GM23248 (cell line): ENCODE measurements at regions not wholly inside any gene's neighbourhood (a gene's known extent, or its start where the extent isn't known, plus 50 kb on each side); places are given as distances from the start of the nearest gene placed in this dataset.

Experiments used
- DNase-seq: peaks from one replicate; pipeline ENCODE4 v3.0.0-alpha.2; 2015
- H2AFZ ChIP-seq: fragments of 200-600 bp; sonication (generic); 2 replicates; pipeline ENCODE4 v1.6.1; 2016; ENCODE audit warnings: antibody characterized with exemption
- H3F3A ChIP-seq: fragments of 200-600 bp; sonication (generic); 2 replicates; pipeline ENCODE4 v1.6.1; 2016; ENCODE audit warnings: mild to moderate bottlenecking, antibody characterized with exemption, mixed run types; ENCODE audit not compliant: insufficient read depth
- H3K27ac ChIP-seq: fragments of 200-600 bp; sonication (generic); 2 replicates; pipeline ENCODE4 v1.5.1; 2016; ENCODE audit warnings: mild to moderate bottlenecking
- H3K27me3 ChIP-seq: fragments of 200-600 bp; sonication (generic); replicated peaks from 2 replicates; pipeline ENCODE4 v1.6.1; 2016; ENCODE audit warnings: mild to moderate bottlenecking; ENCODE audit not compliant: insufficient read depth
- H3K36me3 ChIP-seq: fragments of 200-600 bp; sonication (generic); 2 replicates; pipeline ENCODE4 v1.6.1; 2016; ENCODE audit warnings: low read depth, mild to moderate bottlenecking
- H3K4me1 ChIP-seq: fragments of 200-600 bp; sonication (generic); 2 replicates; pipeline ENCODE4 v1.6.1; 2016; ENCODE audit warnings: mild to moderate bottlenecking; ENCODE audit not compliant: insufficient read depth
- H3K4me2 ChIP-seq: fragments of 200-600 bp; sonication (generic); one replicate; pipeline ENCODE4 v1.6.1; 2016; ENCODE audit warnings: mild to moderate bottlenecking; ENCODE audit not compliant: unreplicated experiment
- H3K4me3 ChIP-seq: fragments of 200-600 bp; sonication (generic); 2 replicates; pipeline ENCODE4 v1.5.1; 2016; ENCODE audit warnings: mild to moderate bottlenecking
- H3K79me2 ChIP-seq: fragments of 200-600 bp; sonication (generic); 2 replicates; pipeline ENCODE4 v1.6.1; 2016; ENCODE audit warnings: mild to moderate bottlenecking; ENCODE audit not compliant: insufficient read depth
- H3K9ac ChIP-seq: fragments of 200-600 bp; sonication (generic); 2 replicates; pipeline ENCODE4 v1.6.1; 2016; ENCODE audit warnings: mild to moderate bottlenecking
- H3K9me2 ChIP-seq: fragments of 200-600 bp; sonication (generic); 2 replicates; pipeline ENCODE4 v1.6.1; 2016; ENCODE audit warnings: mixed run types, mild to moderate bottlenecking, moderate library complexity; ENCODE audit not compliant: insufficient read depth
- H3K9me3 ChIP-seq: fragments of 200-600 bp; sonication (generic); one replicate; pipeline ENCODE4 v1.6.1; 2017; ENCODE audit warnings: low read depth
- H4K20me1 ChIP-seq: fragments of 200-600 bp; sonication (generic); 2 replicates; pipeline ENCODE4 v1.6.0; 2016; ENCODE audit not compliant: insufficient read depth
- EZH2 ChIP-seq: fragments of 200-600 bp; sonication (generic); IDR thresholded peaks from 2 replicates; pipeline ENCODE4 v1.6.1; 2018; ENCODE audit warnings: antibody characterized with exemption, mild to moderate bottlenecking; ENCODE audit not compliant: insufficient read depth, poor library complexity, severe bottlenecking
- EZH2phosphoT487 ChIP-seq: fragments of 200-600 bp; sonication (generic); IDR thresholded peaks from 2 replicates; pipeline ENCODE4 v1.6.1; 2018; ENCODE audit warnings: antibody characterized with exemption, moderate library complexity, mild to moderate bottlenecking, low read depth; ENCODE audit not compliant: insufficient read depth
- WGBS, 2 experiments: methylation state at CpG; one replicate each; pipeline ENCODE4 v1.1.6; 2015 to 2017; ENCODE audit warnings: low lambda C conversion rate in 2 of 2, low coverage in 1 of 2; ENCODE audit errors: missing lambda C conversion rate in 2 of 2; 5-methylcytosine and 5-hydroxymethylcytosine counted together
- in situ Hi-C: fragments of 300-500 bp; cut with MboI; formaldehyde crosslinking; loops from 2 replicates; pipeline ENCODE4 v1.15.0; 2020

DNA sequence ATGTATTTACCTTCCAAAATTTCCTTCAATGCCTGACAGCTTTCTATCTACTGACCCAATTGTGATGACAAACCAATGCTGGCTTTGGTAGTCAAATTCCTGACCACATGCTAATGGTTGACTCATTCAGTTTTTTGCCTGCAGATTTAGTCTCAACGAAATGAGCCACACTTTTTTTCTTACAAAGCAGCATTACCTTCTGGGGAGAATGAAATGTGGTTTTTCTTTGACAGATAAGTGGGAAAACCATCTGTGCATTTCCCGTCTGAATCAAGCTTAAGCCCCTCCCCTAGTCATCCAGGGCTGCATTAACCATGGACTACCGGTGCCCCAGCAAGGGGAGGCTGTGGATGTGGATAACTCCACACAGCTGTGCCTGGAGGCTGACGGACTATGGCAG, 99.6 kb upstream of the TAF11L2 start:
- Histone ChIP-seq H3K27ac (0 out of 2 replicates have a peak overlapping the region, but pooled peaks have one; percentile 20), H2AFZ (no peak overlapping the region), H3K9ac (no peak overlapping the region), H3K9me2 (no peaks in the 10 kb centered on the region), H3K27me3 (peaks cover 9% of the 10 kb centered on the region; the same call in 1 of the 2 replicates), H3K4me1 (peaks cover 14% of the 10 kb centered on the region), H3K4me3 (peak overlapping the region; percentile 34), H3K36me3 (no peaks in the 10 kb centered on the region), H3F3A (peaks cover 19% of the 10 kb centered on the region), H3K4me2 (peak overlapping the region; percentile 52), H3K79me2 (no peaks in the 10 kb centered on the region), H4K20me1 (no peaks in the 10 kb centered on the region), H3K9me3 (no peaks in the 10 kb centered on the region)
- no peak for TF ChIP-seq EZH2phosphoT487
- TF ChIP-seq EZH2: no peak
- in situ Hi-C loops: no loop called here
- WGBS, 2 experiments: 0 to 8% methylated on average over 4 of the region's 4 CpGs
- peak; percentile 90 for DNase-seq

DNA sequence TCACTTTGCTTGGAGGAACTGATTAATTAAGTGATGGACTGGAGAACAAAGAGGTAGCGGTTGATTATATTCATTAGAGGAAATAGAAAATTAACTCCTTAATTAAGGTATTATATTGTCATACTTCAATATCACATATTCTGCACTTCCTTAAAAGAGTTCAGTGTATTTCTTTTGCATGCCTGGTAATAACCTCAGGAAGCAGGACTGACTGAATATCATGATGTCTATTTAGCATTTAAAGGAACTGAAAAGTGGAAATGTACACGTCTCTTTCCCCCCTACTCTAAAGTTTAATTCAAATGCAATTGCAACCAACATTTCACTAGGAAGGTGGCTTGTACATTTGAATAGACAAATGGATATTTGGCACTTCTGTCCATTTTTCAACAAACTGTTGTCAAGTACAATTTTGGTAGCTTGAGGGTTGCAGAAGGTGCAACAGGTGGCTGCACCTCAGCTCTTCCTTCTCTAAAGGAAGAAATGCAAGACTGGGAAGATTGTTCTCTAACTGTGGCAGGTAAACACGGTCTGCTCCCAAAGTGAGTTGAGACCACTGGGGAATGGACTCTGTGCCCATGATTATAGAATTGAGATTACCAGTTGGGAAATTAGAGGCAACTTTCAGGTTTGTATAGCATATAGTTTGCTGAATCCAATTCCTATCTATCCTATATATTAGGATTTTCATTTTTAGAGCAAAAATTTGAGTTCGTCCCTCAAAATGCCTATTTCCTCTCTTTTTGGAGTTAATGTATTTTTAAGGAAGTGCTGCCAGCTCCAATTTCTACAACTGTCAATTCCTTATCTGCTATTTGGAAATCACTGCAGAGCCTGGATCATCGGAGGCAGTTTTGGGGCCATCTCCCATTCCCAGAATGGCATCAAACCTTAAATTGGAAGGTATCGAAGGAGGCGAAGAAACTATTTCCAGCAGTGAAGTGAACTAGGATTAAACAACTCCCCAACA, 98.9 kb upstream of the TAF11L2 start:
- TF ChIP-seq EZH2phosphoT487 (no peak), EZH2 (no peak)
- no peaks in the 10 kb centered on the region for H3K9me3 ChIP-seq
- H3K9me2 ChIP-seq: no peaks in the 10 kb centered on the region
- no peaks in the 10 kb centered on the region for H3K36me3 ChIP-seq
- H3K4me1 ChIP-seq: peaks cover 14% of the 10 kb centered on the region
- H3F3A ChIP-seq: peaks cover 19% of the 10 kb centered on the region
- H3K4me2 ChIP-seq: peak overlapping the region; percentile 52
- DNase-seq: no peak
- H3K9ac ChIP-seq: no peak overlapping the region
- H3K79me2 ChIP-seq: no peaks in the 10 kb centered on the region
- peaks cover 13% of the 10 kb centered on the region; the same call in 1 of the 2 replicates for H3K27me3 ChIP-seq
- WGBS, 2 experiments: 84% methylated on average over 7 of the region's 7 CpGs
- peak overlapping the region; percentile 34 for H3K4me3 ChIP-seq
- H2AFZ ChIP-seq: no peak overlapping the region
- in situ Hi-C loops: no loop called here
- 0 out of 2 replicates have a peak overlapping the region, but pooled peaks have one; percentile 20 for H3K27ac ChIP-seq
- H4K20me1 ChIP-seq: no peaks in the 10 kb centered on the region

DNA sequence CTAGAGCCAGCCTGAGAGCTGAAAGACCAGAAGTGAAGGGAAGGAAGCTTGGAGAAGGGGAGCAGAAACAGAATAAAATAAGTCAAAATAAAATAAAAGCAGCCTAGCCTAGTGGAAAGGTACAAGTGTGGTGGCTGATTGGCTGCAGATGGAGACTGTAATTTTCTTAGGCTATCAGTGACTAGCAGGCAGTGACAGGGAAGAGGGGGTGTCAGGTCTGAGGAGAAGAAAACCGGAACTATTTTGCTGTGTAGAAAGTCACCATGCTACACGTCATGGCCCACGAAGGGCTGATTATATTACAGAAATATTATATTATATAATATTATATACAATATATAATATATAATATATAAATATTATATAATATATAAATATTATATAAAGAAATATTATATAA, 98.1 kb upstream of the TAF11L2 start:
- H3F3A ChIP-seq: peaks cover 19% of the 10 kb centered on the region
- H3K9me3 ChIP-seq: no peaks in the 10 kb centered on the region
- no peaks in the 10 kb centered on the region for H3K79me2 ChIP-seq
- H4K20me1 ChIP-seq: no peaks in the 10 kb centered on the region
- no peak overlapping the region for H3K9ac ChIP-seq
- TF ChIP-seq EZH2phosphoT487 (no peak), EZH2 (no peak)
- H3K27me3 ChIP-seq: peaks cover 16% of the 10 kb centered on the region; the same call in 1 of the 2 replicates
- WGBS, 2 experiments: 98 to 100% methylated on average over 3 of the region's 3 CpGs
- no peaks in the 10 kb centered on the region for H3K9me2 ChIP-seq
- H3K4me2 ChIP-seq: no peak overlapping the region
- no peak overlapping the region for H2AFZ ChIP-seq
- H3K27ac ChIP-seq: no peak overlapping the region
- H3K4me1 ChIP-seq: peaks cover 14% of the 10 kb centered on the region
- H3K4me3 ChIP-seq: no peak overlapping the region
- no peak for DNase-seq
- in situ Hi-C loops: no loop called here
- H3K36me3 ChIP-seq: no peaks in the 10 kb centered on the region

DNA sequence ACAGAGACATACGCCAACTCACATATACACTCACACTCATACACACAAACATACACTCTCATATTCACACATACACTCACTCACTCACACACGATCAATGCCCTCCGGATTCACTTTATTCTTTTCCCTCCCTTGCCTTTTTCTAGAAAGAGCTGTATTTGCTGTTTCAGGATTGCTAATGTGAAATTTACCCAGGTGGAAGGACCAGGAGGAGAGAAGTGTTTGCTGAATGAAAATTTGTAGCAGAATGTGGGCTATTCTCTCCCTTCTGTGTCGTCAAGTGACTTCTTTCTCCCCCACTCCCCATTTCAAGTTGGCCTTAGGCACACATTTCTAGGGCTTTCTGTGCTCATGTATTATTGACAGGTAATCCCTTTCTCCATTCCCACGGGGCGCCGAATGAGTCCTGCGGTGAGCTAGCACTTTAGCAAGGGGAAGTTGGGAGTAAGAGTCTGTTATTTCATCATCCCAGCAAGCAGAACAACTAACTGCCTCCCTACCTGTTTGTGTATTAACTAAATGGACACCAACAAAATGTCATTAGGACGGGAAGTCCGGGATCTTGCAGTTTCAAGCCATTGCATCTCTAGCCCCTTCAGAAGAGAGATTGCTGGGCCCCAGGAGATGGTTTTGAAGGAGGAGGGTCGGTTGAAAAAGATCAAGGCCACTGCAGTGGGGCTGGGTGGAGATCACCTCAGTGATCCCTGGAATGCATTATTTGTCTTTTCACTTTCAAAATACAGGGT, 97.1 kb upstream of the TAF11L2 start:
- TF ChIP-seq EZH2phosphoT487 (no peak), EZH2 (no peak)
- Histone ChIP-seq H3K9ac (no peak overlapping the region), H3K79me2 (no peaks in the 10 kb centered on the region), H3K27me3 (peaks cover 16% of the 10 kb centered on the region; the same call in 1 of the 2 replicates), H4K20me1 (no peaks in the 10 kb centered on the region), H3K4me3 (no peak overlapping the region), H3K4me1 (peaks cover 14% of the 10 kb centered on the region), H2AFZ (no peak overlapping the region), H3K4me2 (no peak overlapping the region), H3K36me3 (no peaks in the 10 kb centered on the region), H3F3A (peaks cover 19% of the 10 kb centered on the region), H3K27ac (no peak overlapping the region), H3K9me2 (no peaks in the 10 kb centered on the region), H3K9me3 (no peaks in the 10 kb centered on the region)
- WGBS, 2 experiments: 83 to 86% methylated on average over 11 of the region's 11 CpGs
- no peak for DNase-seq
- in situ Hi-C loops: no loop called here
